Stimulated activated CD4-positive, alpha-beta T cell treated with anti-CD3 and anti-CD28 coated beads, Interleukin-12 subunit alpha, Interleukin-12 subunit beta, amount 100 ng/mL, for 48 hours (primary cell): ENCODE measurements at regions not wholly inside any gene's neighbourhood (a gene's known extent, or its start where the extent isn't known, plus 50 kb on each side); places are given as distances from the start of the nearest gene placed in this dataset.
"Not testable (repeated sequence)": the region's sequence is repeated elsewhere in the genome, so short reads cannot be mapped to it uniquely, and the experiment has no call there.

Experiments used
- DNase-seq, 3 donors: peaks; one replicate each; pipeline ENCODE4 v3.0.0-alpha.2; 2020; ENCODE audit warnings: low read depth in 2 of 3, low spot score in 1 of 3

DNA sequence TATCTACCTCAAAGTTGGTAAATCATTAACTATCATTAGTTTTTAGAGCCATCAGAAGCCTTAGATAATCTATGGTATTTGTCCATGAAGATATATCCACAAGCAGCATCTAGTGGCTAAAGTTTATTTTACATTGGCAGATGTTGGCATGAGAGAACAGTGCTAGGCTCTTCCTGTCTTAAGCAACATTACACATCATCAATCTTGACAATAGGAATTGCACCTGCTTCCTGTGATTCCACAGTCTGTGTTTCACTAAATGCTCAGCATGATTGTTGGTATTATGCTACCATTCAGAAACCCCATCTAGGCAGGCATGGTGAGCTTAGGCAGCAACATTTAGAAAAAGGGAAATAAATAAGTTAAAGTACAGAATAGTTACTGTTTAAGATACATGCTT lies 246.6 kb downstream of the SLCO4C1 start:
- DNase-seq = no peak

DNA sequence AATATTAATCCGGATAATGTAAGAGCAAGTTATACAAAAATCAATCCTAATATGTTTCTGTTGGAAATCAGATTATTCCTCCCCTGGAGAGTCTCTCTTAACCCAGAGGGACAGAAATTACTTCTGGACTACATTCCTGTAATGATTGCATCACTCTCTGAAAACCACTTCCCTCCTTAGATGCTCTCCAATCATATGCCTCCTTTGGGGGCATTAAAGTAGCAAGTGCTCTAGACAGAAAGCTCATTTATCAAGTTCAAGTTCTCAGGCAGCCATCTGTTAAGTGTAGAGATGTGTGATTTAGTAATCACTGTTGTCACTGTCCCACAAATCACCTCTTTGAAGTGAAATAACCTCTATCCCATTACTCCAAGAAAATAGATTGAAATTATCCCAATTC lies 247.1 kb downstream of the SLCO4C1 start:
- no peak for DNase-seq

DNA sequence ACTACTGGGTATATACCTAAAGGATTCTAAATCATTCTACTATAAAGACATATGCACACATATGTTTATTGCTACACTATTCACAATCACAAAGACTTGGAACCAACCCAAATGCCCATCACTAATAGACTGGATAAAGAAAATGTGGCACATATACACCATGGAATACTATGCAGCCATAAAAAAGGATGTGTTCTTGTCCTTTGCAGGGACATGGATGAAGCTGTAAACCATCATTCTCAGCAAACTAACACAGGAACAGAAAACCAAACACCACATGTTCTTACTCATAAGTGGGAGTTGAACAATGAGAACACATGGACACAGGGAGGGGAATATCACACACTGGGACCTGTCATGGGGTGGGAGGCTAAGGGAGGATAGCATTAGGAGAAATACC lies 249.0 kb downstream of the SLCO4C1 start:
- DNase-seq = not testable (repeated sequence)

DNA sequence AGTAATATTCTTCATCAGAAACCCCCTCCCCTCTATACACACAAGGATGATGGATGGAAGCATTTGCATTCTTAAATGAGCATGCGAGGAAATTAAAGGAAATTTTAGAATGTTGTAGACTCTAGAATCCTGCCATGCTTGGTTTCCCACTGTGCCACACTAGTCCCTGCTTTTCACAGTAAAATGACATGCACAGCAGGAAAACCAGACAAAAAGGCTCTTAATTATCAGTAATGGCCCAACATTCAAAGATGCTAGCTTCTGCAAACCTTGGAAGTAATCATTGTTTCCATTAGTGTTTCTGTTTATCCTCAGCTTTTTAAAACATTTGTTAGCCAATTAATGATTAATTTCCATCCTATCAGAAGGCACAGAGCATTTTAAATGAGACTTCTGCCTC lies 255.8 kb downstream of the SLCO4C1 start:
- DNase-seq = no peak

DNA sequence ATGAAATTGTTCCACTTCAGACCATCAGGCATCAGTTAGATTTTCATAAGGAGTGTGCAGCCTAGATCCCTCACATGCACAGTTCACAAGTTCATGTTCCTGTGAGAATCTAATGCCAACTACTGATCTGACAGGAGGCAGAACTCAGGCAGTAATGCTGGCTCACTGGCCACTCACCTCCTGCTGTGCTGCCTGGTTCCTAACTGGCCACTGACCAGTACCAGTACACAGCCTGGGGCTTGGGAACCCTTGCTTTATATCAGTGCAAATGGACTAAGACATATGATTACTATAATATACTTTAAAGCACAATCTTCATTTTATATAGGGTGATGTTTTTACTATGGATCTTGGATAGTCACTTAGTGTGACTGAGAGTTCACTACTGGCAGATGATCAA lies 259.2 kb downstream of the SLCO4C1 start:
- no peak for DNase-seq

DNA sequence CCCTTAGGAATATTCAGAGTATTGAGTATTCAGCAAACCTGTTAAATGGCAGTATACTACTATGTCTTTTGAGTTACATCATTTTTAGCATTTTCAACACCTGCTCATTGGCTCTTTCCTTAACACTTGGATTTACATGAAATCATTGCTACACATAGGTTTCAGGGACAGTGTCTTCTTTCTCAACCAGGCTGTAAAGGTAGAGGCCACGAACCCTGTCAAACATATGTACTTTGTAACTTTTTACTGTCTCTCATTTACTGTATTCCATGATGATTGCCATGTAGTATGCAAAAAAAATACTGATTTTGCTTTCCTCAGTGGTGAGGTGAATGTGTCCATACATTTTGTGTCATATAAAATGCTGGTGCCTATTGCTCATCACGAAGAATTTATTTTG lies 264.4 kb downstream of the SLCO4C1 start:
- DNase-seq = no peak

DNA sequence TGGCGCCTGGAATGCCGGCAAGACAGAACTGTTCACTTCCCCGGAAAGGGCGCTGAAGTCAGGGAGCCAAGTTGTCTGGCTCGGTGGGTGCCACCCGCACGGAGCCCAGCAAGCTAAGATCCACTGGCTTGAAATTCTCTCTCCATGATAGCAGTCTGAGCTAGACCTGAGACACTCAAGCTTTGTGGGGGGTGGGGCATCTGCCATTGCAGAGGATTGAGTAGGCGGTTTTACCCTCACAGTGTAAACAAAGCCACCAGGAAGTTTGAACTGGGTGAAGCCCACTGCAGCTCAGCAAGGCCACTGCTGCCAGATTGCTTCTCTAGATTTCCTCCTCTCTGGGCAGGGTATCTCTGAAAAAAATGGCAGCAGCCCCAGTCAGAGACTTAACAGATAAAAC lies 277.4 kb downstream of the SLCO4C1 start:
- no peak for DNase-seq

DNA sequence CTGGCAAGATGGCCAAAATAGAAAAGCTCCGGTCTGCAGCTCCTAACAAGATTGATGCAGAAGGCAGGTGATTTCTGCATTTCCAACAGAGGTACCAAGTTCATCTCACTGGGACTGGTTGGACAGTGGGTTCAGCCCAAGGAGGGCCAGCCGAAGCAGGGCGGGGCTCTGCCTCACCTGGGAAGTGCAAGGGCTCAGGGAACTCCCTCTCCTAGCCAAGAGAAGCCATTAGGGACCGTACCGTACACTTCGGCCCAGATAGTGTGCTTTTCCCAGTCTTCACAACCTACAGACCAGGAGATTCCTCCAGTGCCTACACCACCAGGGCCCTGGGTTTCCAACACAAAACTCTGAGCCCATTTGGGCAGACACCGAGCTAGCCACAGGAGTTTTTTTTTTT lies 277.8 kb downstream of the SLCO4C1 start:
- no peak for DNase-seq

DNA sequence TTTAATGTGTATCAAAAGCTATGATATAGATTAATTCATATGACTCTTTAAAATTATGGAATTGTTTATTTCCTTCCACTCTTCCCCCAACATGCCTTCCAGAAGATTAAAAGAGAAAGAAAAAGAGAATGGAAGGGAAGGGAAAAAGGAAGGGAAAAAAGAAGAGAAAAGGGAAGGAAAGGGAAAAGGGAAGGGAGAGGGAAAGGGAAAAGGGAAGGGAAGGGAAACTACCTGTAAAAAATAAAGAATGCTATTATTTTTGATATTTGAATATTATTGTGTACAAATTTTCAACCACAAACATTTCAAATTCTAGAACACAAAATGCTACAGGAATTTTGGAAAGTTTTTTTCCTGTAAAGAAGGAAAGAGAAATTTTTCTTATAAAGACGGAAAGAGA lies 281.7 kb downstream of the SLCO4C1 start:
- DNase-seq = no peak

DNA sequence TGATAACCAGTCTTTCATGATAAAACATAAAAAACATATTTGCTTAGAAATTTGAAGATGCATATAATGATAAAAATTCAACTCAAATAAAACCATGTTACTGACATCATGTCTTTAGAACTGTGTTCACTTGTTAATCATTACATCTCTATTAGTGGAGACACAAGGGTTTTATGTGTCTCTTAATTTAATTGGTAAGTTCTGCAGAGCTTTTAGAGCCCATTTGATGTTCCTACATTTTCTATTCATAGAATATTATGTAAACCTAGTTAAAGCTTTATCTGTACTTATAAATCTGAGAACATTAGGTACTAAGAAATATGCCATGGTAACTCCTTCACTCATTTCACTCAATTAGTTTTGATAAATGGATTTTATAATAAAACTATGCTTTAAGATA lies 285.4 kb downstream of the SLCO4C1 start:
- DNase-seq = no peak

DNA sequence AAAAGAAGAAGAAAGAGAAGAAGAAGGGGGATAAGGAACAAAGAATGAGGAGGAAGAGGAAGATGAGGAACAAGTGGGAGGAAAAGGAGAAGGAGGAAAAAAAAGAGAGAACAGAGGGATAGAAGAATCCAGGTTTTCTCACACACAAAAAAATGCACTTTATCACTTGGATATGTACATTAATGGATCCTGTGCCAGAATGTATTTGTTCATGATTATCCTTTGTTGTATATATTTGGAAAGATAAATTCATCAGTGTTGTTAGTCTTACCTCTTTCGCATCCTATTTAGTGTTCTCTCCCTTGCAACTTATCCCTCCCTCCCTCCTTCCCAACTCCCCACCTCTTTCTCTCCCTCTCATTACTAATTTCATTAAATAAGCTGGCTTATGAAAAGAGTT lies 298.8 kb downstream of the SLCO4C1 start:
- DNase-seq = no peak

DNA sequence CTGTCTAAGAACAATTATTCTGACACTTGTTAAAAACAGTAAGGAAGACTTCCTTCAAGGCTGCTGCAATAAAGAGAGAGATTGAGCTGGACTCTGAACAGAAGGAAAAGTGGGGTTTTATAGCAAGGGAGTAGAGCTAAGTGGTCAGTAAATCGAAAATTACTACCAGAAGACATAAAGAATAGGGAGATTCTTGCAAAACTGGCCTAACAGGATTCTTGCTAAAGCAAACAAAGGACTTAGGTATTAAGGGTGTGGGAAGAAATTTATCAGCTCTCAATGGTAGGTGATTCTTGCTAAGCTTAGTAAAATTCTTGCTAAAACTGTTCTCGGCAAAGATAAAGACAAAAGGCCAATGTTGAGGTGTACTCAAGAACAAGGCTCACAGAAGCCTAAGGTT lies 300.5 kb downstream of the SLCO4C1 start:
- no peak for DNase-seq

DNA sequence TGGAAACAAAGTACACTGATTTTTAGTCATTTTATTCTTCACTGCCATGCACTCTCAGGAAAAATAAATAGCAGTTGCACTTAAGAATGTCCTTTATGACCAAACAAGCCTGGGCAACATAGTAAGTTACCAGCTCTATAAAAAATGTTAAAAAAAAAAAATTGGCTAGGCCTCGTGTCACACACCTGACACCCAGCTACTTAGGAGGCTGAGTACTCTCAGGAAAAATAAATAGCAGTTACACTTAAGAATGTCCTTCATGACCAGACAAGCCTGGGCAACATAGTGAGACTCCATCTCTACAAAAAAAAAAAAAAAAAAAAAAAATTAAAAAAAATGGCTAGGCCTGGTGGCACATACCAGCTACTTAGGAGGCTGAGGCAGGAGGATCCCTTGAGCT lies 304.6 kb downstream of the SLCO4C1 start:
- no peak for DNase-seq

DNA sequence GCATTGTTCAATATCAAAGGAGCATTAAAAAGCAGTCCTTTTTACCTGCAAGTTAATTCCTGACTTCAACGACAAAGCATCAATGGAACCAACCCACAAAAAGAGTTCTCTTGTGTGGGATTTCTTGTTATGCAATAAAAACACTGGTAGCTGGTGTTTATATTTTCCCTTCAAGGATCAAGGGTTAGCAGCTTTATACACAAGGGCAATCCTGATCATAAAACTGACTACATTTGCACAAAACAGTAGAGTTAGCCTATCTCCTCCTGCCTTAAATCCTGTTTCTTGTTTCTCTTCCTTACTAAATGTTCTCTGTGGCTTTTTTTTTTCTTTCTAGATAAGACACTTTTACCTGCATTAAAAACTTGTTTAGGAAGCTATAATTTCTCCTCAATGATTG lies 306.4 kb downstream of the SLCO4C1 start:
- no peak for DNase-seq

DNA sequence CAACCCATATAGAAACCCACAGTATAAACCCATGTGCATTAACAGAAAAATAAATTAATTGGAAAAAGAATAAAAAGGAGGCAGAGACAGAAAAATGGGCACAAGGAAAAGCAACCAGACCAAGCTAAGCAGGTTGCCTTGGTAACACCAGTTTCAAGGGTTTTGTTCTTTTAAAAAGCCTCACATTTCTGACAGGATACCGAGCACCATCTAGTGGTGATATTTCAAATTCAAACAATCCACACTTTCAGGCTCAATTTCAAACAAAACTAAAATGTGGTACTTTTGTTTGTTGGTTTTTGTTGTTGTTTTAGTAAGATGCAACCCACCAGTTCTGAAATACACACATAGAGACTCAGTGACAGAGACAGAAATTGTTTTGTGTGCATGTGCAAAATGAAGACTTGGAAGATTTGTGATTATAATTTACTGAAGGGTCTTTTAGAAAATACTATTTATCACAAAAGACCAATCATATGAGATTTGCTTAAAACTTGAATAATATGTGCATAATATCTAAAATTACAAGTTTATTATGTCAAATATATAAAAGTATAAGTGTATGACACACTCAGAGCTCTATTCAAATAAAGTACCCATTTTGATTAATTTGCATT lies 318.2 kb downstream of the SLCO4C1 start:
- no peak for DNase-seq

DNA sequence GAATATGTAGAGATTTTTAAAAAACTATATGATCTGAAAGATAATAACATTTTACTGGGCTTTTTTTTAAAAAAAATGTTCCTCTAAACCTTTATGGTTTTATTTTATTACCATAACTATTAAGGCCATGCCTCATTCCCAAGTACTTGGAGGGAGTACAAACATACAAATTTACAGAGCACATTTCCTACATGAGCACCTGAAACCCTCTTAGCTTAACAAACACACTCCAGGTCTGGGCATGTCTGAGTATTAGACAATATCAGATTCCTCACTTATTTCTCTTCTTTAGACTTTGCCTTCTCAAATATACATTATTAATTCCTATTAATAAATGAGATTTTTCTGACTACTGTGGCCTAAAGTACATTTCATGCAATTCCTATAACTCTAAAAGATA lies 319.2 kb downstream of the SLCO4C1 start:
- DNase-seq = no peak

DNA sequence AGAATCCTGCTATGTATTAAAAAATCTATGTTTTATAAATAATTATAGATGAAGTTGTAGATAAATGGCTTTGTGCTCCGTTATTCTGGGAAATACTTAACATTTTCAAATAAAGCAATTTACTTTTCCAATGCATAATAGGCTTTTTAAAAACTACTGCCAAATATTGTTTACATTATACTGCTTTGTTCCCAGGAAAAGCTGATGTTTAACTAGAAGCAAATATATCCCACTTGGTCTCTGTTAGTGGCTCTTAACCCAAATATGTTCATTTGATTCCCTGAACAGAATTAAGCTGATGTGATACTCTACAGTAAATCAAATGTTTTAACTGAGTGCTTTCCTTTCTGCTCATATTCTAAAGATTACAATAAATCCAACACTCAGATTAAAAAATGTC lies 326.3 kb downstream of the SLCO4C1 start:
- DNase-seq = no peak

DNA sequence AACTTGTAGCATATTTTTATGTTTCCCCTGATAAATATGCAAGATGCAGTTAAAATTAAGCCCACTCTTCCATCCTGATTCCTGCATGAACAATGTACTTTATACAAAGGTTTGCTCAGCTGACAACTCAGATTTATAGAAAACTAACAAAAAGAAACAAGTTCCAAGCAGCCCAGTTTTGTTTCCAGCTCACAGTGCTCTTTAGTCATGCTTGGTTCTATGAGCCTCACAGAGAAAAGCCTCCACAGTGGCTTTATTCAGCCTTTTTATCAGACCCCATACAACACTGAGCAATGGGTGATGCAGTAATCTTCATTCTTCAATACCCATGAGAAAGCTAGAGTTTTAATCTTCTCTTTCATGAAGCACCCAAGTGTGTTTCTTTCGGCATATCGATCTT lies 329.6 kb downstream of the SLCO4C1 start:
- no peak for DNase-seq

DNA sequence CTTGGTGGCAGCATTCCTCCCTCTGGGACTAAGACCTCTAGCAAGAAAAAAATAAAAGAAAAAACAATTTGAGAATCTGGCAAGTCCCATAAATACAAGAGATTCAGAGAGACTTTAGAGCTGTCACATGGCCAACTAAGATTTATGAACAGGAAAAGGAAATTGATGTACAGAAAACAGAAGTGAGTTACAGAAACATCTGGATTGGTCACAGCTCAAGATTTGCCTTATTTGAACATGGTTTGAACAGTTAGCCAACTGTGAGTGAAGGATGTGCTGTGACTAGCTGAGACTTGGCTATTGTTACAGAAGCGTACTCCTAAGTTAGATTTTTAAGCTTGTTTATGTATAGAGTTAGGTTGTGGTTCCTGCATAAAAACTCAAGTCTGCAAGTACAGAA lies 340.2 kb downstream of the SLCO4C1 start:
- DNase-seq = no peak

DNA sequence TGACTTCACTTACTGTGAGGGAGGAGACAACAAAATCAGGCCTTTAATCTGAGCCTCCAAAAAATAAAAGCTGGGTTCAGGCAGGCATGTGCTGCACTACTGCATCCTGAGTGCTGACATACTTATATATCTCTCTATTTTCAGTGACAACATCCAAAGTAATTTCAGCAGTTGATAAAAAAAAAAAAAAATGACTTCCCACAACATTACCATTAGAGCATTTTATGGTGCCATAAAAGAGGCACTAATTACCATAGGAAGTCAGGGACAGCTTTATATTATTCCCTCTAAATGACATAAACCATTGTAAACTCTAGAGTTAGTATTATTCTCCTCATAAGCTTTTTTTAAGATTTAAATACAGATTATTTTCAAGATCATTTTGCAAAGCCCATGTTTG lies 346.1 kb downstream of the SLCO4C1 start:
- no peak for DNase-seq

DNA sequence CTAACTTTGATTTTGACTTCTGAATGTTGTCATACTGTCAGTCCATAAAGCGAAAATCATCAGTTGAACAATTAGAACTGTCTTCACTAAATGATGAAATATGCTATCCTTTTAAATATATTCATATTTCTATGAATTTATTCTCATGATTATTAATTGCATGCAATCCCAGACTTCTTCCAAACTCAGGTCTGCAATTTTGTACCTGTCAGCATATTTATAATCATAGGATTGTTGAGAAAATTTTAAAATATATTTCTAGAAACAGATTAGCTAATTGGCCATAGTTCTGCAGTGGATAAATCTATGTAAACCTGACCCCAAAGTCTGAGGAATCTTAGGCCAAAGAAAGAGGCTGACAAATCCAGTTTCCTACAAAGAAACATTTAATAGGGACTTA lies 347.5 kb downstream of the SLCO4C1 start:
- DNase-seq = no peak

DNA sequence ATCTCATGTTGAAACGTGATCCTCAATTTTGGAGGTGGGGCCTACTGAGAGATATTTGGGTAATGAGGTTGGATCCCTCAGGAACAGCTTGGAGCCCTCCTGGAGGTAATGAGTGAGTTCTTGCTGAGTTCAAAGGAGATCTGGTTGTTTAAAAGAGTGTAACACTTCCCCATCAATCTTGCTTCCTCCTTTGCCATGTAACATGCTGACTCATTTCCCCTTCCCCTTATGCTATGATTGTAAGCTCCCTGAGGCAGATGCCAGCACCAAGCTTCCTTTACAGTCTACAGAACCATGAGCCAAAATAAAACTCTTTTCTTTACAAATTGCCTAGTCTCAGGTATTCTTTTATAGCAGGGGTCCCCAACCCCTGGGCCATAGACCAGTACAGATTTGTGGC lies 352.3 kb downstream of the SLCO4C1 start:
- DNase-seq = no peak

DNA sequence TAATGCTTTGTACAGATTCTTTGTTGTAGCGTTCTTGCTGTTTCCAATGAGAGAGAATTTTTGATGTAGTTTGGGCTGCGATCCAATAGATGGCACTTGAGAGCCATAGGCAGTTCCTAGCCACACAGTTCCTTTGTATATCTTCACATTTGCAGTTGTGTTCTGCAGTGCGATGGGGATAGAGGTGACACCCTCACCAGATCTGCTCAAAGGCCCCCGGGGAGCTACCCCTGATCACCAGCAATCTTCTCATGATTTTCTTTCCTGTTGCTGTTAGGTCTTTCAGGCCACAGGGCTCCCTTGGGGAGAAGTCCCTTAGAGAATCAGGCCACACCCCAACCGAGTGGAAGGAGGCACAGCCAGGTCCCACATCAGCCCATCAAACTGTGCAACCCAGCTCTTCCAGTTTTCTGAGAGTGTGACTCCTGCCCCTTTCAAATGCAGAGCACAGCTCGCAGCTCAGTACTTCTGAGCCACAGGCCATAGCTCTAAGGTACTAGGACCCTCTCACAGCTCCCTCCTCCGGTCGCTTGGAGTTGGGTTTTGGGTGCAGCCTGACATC lies 353.7 kb downstream of the SLCO4C1 start:
- DNase-seq = peak in 1 of 3 donors; percentile 2

DNA sequence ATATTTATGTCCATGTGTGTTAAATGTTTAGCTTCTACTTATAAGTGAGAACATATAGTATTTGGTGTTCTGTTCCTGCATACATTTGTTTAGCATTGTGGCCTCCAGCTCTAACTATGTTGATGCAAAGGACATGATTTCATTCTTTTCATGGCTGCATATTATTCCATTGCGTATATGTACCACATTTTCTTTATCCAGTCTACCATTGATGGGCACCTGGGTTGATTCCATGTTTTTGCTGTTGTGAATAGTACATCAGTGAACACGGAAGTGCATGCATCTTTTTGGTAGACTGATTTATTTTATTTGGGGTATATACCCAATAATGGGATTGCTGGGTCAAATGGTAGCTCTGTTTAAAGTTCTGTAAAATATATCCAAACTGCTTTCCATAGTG lies 359.0 kb downstream of the SLCO4C1 start:
- no peak for DNase-seq
